GM12875 (cell line): ENCODE measurements at regions not wholly inside any gene's neighbourhood (a gene's known extent, or its start where the extent isn't known, plus 50 kb on each side); places are given as distances from the start of the nearest gene placed in this dataset.

ENCODE experiments used
- H3K4me3 ChIP-seq: one replicate; pipeline ENCODE4 v1.5.1; 2011; ENCODE audit warnings: low read depth, low read length, control low read depth
- TF ChIP-seq, protein P1 (sequence below): IDR thresholded peaks from 2 replicates; pipeline ENCODE4 v1.5.1; 2011; ENCODE audit warnings: low read depth, mild to moderate bottlenecking, control low read depth, inconsistent platforms, low read length, moderate library complexity, borderline replicate concordance; ENCODE audit not compliant: insufficient read depth

DNA sequence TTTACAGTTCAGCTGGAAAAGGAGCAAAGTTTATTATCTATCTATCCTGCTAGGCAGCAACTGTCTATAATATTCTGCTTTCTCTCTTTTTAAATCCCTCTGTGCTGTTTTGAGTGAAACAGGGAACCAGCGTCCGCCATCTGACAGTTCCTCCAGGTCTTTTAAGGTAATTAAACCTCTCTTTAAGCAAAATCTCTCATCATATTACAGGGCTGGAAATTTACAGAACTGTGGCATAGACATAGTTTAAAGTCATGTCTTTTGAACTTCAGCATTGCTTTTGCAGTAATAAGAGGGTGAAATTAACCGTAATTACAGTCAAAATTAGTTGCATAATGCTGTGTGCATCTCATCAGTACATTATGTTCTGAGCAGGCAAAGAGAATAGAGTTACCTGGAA lies 263.4 kb upstream of the KCNMB2 start:
- TF ChIP-seq, protein P1, sequence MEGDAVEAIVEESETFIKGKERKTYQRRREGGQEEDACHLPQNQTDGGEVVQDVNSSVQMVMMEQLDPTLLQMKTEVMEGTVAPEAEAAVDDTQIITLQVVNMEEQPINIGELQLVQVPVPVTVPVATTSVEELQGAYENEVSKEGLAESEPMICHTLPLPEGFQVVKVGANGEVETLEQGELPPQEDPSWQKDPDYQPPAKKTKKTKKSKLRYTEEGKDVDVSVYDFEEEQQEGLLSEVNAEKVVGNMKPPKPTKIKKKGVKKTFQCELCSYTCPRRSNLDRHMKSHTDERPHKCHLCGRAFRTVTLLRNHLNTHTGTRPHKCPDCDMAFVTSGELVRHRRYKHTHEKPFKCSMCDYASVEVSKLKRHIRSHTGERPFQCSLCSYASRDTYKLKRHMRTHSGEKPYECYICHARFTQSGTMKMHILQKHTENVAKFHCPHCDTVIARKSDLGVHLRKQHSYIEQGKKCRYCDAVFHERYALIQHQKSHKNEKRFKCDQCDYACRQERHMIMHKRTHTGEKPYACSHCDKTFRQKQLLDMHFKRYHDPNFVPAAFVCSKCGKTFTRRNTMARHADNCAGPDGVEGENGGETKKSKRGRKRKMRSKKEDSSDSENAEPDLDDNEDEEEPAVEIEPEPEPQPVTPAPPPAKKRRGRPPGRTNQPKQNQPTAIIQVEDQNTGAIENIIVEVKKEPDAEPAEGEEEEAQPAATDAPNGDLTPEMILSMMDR: no peak
- H3K4me3 ChIP-seq: no peak overlapping the region

DNA sequence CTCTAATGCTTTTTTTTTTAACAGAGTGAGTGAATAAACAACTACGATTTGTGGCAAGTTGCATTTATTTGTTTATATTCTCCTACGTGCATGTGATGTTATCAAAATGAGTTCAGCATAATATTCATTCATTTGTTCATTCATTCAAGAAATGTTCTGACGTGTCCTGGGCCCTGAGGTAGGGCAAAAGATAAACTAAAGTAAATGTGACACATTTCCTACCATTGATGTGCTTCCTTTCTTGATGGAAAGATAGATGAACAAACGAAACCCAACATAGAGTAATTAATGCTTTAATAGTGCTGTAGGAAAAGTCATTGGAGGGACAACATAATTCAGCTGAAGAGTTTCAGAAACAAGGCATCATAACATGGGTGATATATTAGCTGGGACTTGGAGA lies 261.5 kb upstream of the KCNMB2 start:
- H3K4me3 ChIP-seq: no peak overlapping the region
- TF ChIP-seq, protein P1: no peak

DNA sequence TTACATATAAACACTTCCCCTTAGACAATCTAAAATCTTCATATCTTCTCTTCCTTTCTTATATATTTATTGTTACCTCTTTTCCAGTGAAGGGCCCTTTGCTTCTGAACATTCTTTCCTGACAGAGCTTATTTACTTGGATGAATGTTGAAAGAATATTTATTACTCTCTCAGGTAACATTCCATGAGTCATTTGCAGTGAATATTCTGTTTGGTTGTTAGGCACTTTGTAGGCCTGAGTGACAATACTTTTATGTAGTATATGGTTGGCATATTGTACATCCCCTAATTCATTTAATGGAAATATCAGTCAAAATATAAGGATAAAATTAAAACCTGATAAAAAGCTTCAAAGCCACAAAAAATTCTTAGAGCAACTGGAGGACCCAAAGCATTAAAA lies 260.9 kb upstream of the KCNMB2 start:
- TF ChIP-seq, protein P1: no peak

DNA sequence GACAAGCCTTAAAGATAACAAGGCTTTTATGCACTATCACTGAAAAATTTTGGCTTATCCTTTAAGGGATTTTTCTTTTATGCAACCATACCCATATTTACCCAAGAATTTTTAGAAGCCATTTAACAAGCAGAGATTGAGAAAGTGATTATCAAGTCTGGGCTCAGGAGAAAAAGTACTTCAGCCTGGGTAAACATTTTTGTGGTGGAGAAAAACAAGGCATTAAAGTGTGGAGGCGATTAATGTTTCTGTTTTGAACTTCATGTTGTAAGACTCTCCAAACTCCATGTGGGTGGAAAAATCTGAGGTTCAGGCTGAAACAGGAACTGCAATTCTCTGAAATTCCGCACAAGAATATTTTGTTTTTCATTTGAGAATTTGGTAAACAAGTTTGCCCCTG lies 260.4 kb upstream of the KCNMB2 start:
- TF ChIP-seq, protein P1: no peak
- H3K4me3 ChIP-seq: no peak overlapping the region

More for the DNA sequence above, 260.9 kb upstream of the KCNMB2 start:
- H3K4me3 ChIP-seq: no peak overlapping the region

DNA sequence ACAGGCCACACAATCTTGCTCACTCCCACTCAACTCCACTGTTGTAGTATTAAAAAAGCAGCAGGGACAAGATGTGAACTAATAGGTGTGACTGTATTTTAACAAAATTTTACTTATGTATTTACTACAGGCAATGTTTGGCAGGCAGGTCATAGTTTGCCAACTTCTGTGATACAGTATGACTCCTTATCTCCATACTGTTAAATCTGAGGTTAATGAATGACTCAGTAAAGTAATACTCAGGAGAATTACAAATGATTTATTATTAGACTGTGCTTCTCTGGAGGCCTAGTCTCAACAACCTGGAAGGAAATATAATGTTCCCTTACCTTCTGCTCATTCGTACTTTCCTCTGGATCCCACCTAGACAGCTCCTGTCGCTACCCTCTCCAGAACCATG lies 258.6 kb upstream of the KCNMB2 start:
- H3K4me3 ChIP-seq: no peak overlapping the region
- TF ChIP-seq, protein P1: no peak

DNA sequence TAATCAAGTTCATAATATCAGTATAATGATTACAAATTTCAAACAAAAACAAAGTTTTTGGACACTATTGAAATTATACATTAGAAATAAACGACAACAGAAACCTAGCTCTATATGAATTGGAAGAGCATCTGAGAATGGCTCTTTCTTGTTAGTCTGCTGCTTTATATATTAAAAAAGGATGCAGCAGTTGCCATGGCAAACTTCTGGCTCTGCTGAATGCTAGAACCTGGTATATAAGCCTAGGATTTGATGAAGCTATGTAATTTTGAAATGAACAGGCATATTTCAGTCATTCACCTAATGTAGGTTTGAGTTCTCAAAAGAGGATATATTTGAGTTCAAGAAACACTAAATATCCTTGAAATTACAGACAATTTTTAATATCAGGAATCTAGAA lies 252.7 kb upstream of the KCNMB2 start:
- TF ChIP-seq, protein P1: no peak
- H3K4me3 ChIP-seq: no peak overlapping the region

DNA sequence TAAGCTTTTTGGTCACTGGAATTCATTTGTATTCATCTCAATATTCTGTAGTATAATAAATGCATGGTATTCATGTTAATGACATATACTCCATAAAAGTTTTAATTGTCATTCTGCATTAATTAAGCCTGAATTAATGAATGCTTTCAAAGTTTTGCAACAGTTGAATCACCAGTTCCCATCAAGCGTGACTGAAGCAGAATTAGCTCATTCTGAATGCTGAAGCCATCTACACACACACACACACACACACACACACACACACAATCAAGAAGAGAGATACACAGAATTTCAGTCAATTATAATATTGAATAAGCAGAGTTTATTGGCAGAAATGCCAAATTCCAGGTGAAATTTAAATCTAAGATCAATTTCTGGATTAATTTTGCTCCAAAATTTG lies 252.1 kb upstream of the KCNMB2 start:
- TF ChIP-seq, protein P1: no peak
- no peak overlapping the region for H3K4me3 ChIP-seq
